Tibial nerve (tissue), 3 donors: ENCODE measurements at regions not wholly inside any gene's neighbourhood (a gene's known extent, or its start where the extent isn't known, plus 50 kb on each side); places are given as distances from the start of the nearest gene placed in this dataset.

Source experiments
- POLR2A ChIP-seq, 2 donors: fragments of 450-650 bp; IDR thresholded peaks; one replicate each; pipeline ENCODE4 v1.6.1; 2017; ENCODE audit warnings: antibody characterized with exemption in 2 of 2, mild to moderate bottlenecking in 2 of 2, moderate library complexity in 2 of 2
- TF ChIP-seq, protein P1 (sequence below), 5 experiments: fragments of 200-600 bp in 3 of 5; fragments of 450-650 bp in 2 of 5; sonication (generic) in 3 of 5; IDR thresholded peaks; one replicate each; pipeline ENCODE4 v1.5.1; 2016 to 2019; ENCODE audit warnings: antibody characterized with exemption in 5 of 5, mild to moderate bottlenecking in 3 of 5, moderate library complexity in 2 of 5

DNA sequence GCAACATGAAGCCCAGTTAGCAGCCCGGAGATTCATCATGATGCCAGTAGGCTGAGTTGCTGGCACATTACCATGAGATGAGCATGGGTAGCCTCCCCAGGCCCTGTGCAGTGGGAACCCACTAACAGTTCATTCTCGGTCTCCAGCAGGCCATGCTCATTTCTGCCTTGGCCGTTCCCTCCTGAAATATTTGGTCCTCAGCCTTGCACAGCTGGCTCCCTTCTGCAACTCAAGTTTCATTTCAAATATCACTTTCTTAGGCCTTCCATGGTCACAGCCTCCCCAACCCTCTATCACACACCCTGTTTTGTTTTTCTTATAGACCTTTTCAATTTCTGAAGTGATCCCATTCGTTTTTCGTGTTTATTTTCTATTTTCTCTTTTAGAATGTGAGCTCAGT is 125.4 kb upstream of the VLDLR start:
- TF ChIP-seq, protein P1, sequence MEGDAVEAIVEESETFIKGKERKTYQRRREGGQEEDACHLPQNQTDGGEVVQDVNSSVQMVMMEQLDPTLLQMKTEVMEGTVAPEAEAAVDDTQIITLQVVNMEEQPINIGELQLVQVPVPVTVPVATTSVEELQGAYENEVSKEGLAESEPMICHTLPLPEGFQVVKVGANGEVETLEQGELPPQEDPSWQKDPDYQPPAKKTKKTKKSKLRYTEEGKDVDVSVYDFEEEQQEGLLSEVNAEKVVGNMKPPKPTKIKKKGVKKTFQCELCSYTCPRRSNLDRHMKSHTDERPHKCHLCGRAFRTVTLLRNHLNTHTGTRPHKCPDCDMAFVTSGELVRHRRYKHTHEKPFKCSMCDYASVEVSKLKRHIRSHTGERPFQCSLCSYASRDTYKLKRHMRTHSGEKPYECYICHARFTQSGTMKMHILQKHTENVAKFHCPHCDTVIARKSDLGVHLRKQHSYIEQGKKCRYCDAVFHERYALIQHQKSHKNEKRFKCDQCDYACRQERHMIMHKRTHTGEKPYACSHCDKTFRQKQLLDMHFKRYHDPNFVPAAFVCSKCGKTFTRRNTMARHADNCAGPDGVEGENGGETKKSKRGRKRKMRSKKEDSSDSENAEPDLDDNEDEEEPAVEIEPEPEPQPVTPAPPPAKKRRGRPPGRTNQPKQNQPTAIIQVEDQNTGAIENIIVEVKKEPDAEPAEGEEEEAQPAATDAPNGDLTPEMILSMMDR (IDR thresholded peaks at IDR 0.05), result no peak
- no peak for TF ChIP-seq POLR2A (IDR thresholded peaks at IDR 0.05)
